Omental fat pad (tissue), 3 donors: ENCODE measurements at regions not wholly inside any gene's neighbourhood (a gene's known extent, or its start where the extent isn't known, plus 50 kb on each side); places are given as distances from the start of the nearest gene placed in this dataset.

Experiments
- ATAC-seq: fragments of 150-250 bp; one replicate; pipeline ENCODE4 v1.9.1; 2016; ENCODE audit warnings: mild to moderate bottlenecking, moderate library complexity; ENCODE audit not compliant: low FRiP score
- DNase-seq: peaks from one replicate; pipeline ENCODE4 v3.0.0-alpha.2; 2019; ENCODE audit warnings: low spot score
- CTCF ChIP-seq, 3 donors: fragments of 450-650 bp; IDR thresholded peaks; one replicate each; pipeline ENCODE4 v1.5.1; 2016 to 2017; ENCODE audit warnings: antibody characterized with exemption in 3 of 3, mild to moderate bottlenecking in 3 of 3, moderate library complexity in 2 of 3

DNA sequence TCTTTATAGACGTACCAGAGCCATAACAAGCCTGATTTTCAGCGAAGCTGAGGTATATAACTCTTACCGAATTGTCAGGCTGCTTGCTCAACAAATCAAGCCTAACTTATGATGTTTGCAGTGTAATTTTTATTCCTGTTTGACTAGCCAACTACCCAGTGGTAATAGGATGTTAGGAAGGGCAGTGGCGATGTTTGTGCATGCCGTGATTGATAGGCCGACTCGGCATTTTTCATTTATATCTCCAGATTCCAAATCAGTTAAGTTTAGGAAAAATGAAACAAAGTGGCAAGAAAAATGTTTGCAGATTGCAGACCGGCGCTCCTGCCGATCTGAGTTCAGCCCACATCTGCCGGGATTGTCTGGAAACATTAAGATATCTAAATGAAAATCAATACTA is 401.6 kb upstream of the ZNF507 start:
- ATAC-seq: no peak
- no peak for DNase-seq
- TF ChIP-seq CTCF (IDR thresholded peaks at IDR 0.05): no peak

DNA sequence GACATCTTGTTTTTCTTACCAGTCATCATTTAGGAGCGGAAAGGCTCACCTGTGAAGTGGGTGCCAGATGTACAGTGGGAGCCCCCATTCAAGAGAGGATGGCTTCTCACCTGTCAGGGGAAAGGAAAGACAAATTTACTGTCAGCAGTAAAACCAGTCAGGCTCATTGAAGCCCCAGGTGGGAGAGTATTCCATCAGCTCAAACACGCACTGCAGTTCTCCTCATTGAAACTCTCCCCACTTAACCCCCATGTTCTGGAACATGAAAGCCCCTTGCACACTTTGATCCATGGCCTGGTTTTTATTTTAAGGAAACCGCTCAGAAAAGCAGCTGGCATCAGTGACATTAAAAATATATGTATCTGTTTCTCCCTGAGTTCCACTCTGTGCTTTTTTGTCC is 401.1 kb upstream of the ZNF507 start:
- DNase-seq (no peak), ATAC-seq (no peak)
- no peak for TF ChIP-seq CTCF (IDR thresholded peaks at IDR 0.05)

DNA sequence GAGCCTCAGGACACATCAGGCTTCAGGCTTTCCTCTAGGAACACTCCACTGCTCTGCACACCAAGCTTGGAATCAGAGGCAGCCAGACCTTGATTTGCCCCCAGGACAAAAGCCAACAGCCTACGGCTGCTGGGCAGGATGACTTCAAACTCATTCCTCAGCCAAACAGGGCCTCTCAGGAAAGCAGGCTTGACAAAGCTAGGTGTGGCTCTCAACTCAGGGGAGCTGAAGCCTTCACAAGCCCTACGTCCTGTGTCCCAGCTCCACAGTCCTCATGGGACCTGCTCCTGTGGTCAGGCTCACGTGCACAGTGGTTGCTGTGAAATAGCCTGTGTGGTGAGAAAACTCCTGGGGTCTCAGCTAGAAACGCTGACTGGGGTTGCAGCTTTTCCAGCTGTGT is 398.9 kb upstream of the ZNF507 start:
- ATAC-seq (no peak), DNase-seq (no peak)
- no peak for TF ChIP-seq CTCF (IDR thresholded peaks at IDR 0.05)

DNA sequence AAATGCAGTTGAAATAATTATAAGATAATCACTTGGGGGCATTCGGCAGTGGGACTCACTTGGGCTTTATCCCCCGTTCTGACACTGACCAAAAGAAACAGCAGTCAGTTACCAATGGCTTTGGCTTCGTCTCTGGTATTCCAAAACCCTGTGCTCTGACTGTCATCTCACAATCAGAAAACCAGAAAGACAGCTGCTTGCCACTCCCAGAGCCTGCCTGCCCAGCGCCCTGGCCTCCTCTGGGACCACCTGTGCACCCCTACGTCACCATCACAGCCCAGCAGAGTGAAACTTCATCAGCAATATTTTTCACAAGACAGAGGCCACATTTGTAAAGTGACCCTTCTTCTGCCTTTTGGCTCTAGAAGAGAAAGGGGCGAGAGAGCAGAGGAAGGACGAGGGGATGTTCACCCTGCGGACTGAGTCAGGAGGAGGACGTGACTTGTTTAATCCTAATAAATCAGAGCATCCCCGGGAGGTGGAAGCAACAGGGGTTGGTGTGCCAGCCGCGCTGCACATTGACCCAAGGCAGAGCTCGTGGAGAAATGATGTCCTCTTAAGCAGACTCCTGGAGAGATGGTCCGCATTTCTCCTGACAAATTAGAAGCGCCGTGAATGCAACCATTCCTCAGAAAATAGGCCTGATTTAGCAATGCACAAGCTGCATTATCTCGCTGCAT is 397.8 kb upstream of the ZNF507 start:
- DNase-seq (no peak), ATAC-seq (no peak)
- no peak for TF ChIP-seq CTCF (IDR thresholded peaks at IDR 0.05)

DNA sequence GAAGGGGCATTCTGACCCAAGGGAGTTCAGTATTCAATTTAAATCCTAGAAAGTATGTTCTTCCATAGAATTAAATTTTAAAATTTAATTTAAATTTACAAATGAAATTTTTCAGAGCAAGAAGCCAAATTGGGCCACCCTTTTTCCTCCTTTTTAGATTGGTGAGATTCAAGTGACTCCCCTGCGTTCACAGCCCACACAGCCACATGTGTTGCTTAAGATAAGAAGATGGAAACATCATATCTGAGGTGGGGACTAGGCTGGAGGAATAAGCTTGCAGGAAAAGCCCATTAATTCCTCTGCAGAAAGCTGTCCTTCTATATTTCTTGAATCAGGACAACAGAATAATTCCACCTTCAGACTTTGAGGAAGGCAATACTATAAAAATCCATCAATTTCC is 392.7 kb upstream of the ZNF507 start:
- DNase-seq: no peak
- no peak for TF ChIP-seq CTCF (IDR thresholded peaks at IDR 0.05)
- ATAC-seq: no peak

DNA sequence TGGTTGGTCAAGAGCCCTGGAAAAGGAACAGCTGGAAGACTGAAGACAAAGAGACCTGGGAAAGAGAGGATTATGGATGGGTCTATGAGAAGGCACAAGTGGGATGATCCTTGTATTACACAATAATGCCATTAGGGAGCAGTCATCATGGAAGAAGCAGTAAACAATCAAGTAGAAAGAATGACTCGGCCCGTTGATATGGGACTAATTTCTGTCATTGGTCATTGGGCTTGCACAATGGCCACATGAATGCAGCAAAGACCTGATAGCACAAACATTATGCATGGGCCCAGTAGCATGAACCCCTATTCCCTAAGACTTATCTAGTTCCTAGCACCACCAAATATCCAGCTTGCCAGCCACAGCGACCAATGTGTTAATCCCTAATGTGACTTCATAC is 390.3 kb upstream of the ZNF507 start:
- no peak for TF ChIP-seq CTCF (IDR thresholded peaks at IDR 0.05)
- ATAC-seq (no peak), DNase-seq (no peak)

GRCh38 chr19:31955884-31956283 is 389.5 kb upstream of the ZNF507 start:
- DNase-seq: no peak
- TF ChIP-seq CTCF (IDR thresholded peaks at IDR 0.05): no peak
- ATAC-seq: no peak
